Psoas muscle (tissue), 7 donors: ENCODE measurements at regions not wholly inside any gene's neighbourhood (a gene's known extent, or its start where the extent isn't known, plus 50 kb on each side); places are given as distances from the start of the nearest gene placed in this dataset.

Source experiments
- ATAC-seq, 4 donors: fragments of 200-7000 bp; cut with Tn5 transposase; one replicate each; pipeline ENCODE4 v1.9.1; 2020; ENCODE audit warnings: moderate library complexity in 3 of 4, mild to moderate bottlenecking in 2 of 4
- DNase-seq, 2 donors: peaks; one replicate each; pipeline ENCODE4 v3.0.0-alpha.2; 2020
- H3K27ac ChIP-seq: fragments of 200-600 bp; one replicate; pipeline ENCODE4 v1.8.0; 2022
- H3K27me3 ChIP-seq, 3 donors: fragments of 200-600 bp in 1 of 3; one replicate each; pipeline versions ENCODE4 v1.6.1 to v1.8.0; 2013 to 2022; ENCODE audit warnings: low read length in 2 of 3, mild to moderate bottlenecking in 2 of 3, moderate library complexity in 1 of 3; ENCODE audit not compliant: insufficient read depth in 3 of 3
- H3K36me3 ChIP-seq, 2 donors: fragments of 200-600 bp in 1 of 2; one replicate each; pipeline versions ENCODE4 v1.6.1 to v1.8.0; 2013 to 2022; ENCODE audit warnings: low read depth in 1 of 2, mild to moderate bottlenecking in 1 of 2, moderate library complexity in 1 of 2; ENCODE audit not compliant: insufficient read depth in 1 of 2
- H3K4me1 ChIP-seq: fragments of 200-600 bp; one replicate; pipeline ENCODE4 v1.8.0; 2022
- H3K4me3 ChIP-seq: fragments of 200-600 bp; one replicate; pipeline ENCODE4 v1.8.0; 2022; ENCODE audit warnings: mild to moderate bottlenecking
- H3K9me3 ChIP-seq: fragments of 200-600 bp; one replicate; pipeline ENCODE4 v1.8.0; 2022
- CTCF ChIP-seq: fragments of 200-600 bp; IDR thresholded peaks from one replicate; pipeline ENCODE4 v1.8.0; 2022; ENCODE audit warnings: antibody characterized with exemption
- WGBS, 3 donors: extraction: QIAGEN DNeasy Blood & Tissue Kit; methylation state at CpG; one replicate each; pipeline versions ENCODE4 v1.1.6 to v1.1.7; 2013; 5-methylcytosine and 5-hydroxymethylcytosine counted together
- intact Hi-C, 2 donors: fragments of 100-400 bp; cut with DNase I; formaldehyde crosslinking; loops; one replicate each; pipeline versions ENCODE4 v1.11.0 to v1.14.2; 2022
- donor health status: healthy with polysubstance abuse.
- donor health status: DM: no; HTN: no; CAD: no; lungs with moderate emphysema.
- donor health status: Bipolar disorder and iron deficiency.
- donor health status: healthy.
- donor health status: DM: yes; HTN: yes; CAD: no.
- donor health status: DM: no; HTN: no; CAD: no.
- donor health status: DM: yes; HTN: yes; CAD: no.

- H3K36me3 ChIP-seq = no peaks in the 10 kb centered on the region
- peaks cover 3% of the 10 kb centered on the region for H3K4me1 ChIP-seq
- no peak for TF ChIP-seq CTCF
- H3K4me3 ChIP-seq = no peak overlapping the region
- H3K9me3 ChIP-seq = no peaks in the 10 kb centered on the region
- intact Hi-C loops = no loop called here
- 89 to 93% (median 91%) methylated on average over 13 of the region's 13 CpGs for WGBS, 3 donors
- no peak overlapping the region for H3K27ac ChIP-seq
- peaks cover 0 to 19% (median 5%) of the 10 kb centered on the region in 3 donors for H3K27me3 ChIP-seq
- no peak for ATAC-seq
- DNase-seq = no peak
These were observed 92.5 kb downstream of the INHBB start for GRCh38 chr2:120438301-120439066.

- no peaks in the 10 kb centered on the region for H3K9me3 ChIP-seq
- no peak for TF ChIP-seq CTCF
- intact Hi-C loops = no loop called here
- H3K4me3 ChIP-seq = no peak overlapping the region
- peaks cover 0 to 19% (median 5%) of the 10 kb centered on the region in 3 donors for H3K27me3 ChIP-seq
- DNase-seq = no peak
- peaks cover 3% of the 10 kb centered on the region for H3K4me1 ChIP-seq
- no peak overlapping the region for H3K27ac ChIP-seq
- H3K36me3 ChIP-seq = no peaks in the 10 kb centered on the region
- no peak for ATAC-seq
These were observed 93.1 kb downstream of the INHBB start for GRCh38 chr2:120439067-120439368.

DNA sequence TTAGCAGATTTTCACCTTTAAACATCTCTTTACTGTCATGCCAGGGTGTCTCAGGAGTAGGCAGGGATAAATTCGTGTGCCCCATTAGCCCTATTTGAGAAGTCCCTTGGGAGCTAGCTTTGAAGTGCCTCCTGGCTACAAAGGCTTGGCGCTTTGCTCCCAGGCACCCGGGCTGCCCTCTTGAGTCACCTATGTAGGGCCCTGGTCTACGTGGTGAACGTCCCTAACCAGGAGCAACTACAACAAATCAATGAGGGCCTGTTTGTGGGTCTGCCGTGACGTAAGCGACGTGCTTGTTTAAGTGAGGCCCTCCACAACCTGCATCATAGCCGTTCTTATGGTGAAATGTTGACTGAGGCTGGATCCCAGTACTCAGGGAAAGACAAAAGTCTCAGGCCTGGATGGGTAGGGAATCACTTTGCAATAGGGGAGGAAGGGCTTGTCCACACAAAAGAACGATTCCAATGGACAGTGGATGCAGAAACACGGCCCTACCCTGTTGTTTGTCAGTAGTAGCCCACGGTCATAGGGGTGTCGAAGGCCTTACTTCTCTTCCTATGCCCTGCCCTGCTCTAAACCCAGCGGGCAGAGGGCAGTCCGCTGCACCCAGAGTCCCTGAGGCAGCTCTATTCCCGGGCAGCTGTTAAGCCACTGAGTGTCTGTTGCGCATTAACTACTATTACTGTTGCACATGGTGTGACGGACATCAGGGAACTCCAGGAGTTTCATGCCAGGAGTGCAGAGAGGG is 93.9 kb downstream of the INHBB start:
- ATAC-seq (no peak), DNase-seq (no peak)
- H3K27me3 ChIP-seq = peaks cover 0 to 19% (median 5%) of the 10 kb centered on the region in 3 donors
- peaks cover 3% of the 10 kb centered on the region for H3K4me1 ChIP-seq
- no peak overlapping the region for H3K4me3 ChIP-seq
- H3K36me3 ChIP-seq = no peaks in the 10 kb centered on the region
- TF ChIP-seq CTCF = no peak
- intact Hi-C loops = no loop called here
- no peaks in the 10 kb centered on the region for H3K9me3 ChIP-seq
- 80 to 93% (median 84%) methylated on average over 19 of the region's 19 CpGs for WGBS, 3 donors
- no peak overlapping the region for H3K27ac ChIP-seq

DNA sequence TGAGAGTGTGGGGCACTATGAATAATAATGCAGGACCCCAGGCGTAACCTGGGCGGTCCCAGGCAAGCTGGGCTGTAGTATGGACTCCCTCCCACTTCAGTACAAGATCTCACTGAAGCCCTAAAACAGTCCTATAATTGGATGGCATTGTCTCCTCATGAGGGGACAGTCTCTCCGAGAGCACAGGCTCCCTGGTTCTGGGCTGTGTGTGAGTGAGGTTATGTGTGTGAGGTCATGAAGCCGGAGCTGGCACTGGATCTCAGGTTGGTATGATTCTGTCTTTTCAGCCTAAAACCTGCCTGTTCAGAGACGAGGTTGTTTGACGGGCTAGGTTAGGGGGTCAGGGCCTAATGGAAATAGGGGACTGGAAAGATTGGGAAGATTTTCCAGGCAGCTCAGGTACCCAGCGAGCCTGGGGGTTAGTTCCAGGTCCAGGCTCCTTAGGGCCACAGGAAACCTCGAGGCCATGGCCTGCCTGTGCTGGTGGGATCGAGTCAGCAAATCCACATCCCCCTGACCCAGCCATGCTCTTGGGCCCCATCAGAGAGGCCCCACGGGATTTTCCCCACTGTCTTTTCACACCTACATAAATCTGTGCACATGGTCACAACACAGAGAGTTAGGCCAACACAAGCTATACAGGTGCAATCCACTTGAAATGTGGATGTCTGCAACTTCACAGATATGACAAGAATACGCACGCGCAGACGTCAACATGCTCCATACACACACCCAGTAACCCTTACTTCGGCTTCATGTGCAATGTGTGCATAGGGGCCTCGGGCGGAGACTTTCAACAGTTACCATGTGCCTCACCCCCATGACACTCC is 94.8 kb downstream of the INHBB start:
- Histone ChIP-seq H3K36me3 (no peaks in the 10 kb centered on the region), H3K4me3 (no peak overlapping the region), H3K4me1 (peaks cover 3% of the 10 kb centered on the region), H3K27ac (no peak overlapping the region), H3K27me3 (peaks cover 0 to 19% (median 5%) of the 10 kb centered on the region in 3 donors), H3K9me3 (no peaks in the 10 kb centered on the region)
- WGBS, 3 donors = 93 to 96% (median 94%) methylated on average over 17 of the region's 17 CpGs
- ATAC-seq = no peak
- no peak for DNase-seq
- intact Hi-C loops = no loop called here
- TF ChIP-seq CTCF = no peak
